Stimulated activated CD4-positive, alpha-beta T cell treated with anti-CD3 and anti-CD28 coated beads, TNF-alpha, amount 100 ng/mL, for 4 hours (primary cell): ENCODE measurements at regions not wholly inside any gene's neighbourhood (a gene's known extent, or its start where the extent isn't known, plus 50 kb on each side); places are given as distances from the start of the nearest gene placed in this dataset.
"Not testable (repeated sequence)": the region's sequence is repeated elsewhere in the genome, so short reads cannot be mapped to it uniquely, and the experiment has no call there.

Experiments
- DNase-seq, 3 experiments: peaks; one replicate each; pipeline ENCODE4 v3.0.0-alpha.2; 2020; ENCODE audit warnings: low read depth in 3 of 3

- no peak for DNase-seq
Observed at GRCh38 chrX:122196343-122196742, 987.7 kb upstream of the GRIA3 start.

GRCh38 chrX:122203399-122203798 is 980.7 kb upstream of the GRIA3 start:
- no peak for DNase-seq

- DNase-seq: no peak
Observed at GRCh38 chrX:122218666-122219065, 965.4 kb upstream of the GRIA3 start.

GRCh38 chrX:122219226-122219625 is 964.9 kb upstream of the GRIA3 start:
- no peak for DNase-seq

- DNase-seq: no peak
Observed at GRCh38 chrX:122219735-122220134, 964.3 kb upstream of the GRIA3 start.

GRCh38 chrX:122220644-122221373 is 963.3 kb upstream of the GRIA3 start:
- DNase-seq: no peak

GRCh38 chrX:122221810-122222209 is 962.3 kb upstream of the GRIA3 start:
- not testable (repeated sequence) for DNase-seq

GRCh38 chrX:122224137-122224536 is 959.9 kb upstream of the GRIA3 start:
- DNase-seq: not testable (repeated sequence)

- no peak for DNase-seq
Observed at GRCh38 chrX:122238801-122239200, 945.3 kb upstream of the GRIA3 start.

- DNase-seq: no peak
Observed at GRCh38 chrX:122241959-122242358, 942.1 kb upstream of the GRIA3 start.

- DNase-seq: no peak
Observed at GRCh38 chrX:122244080-122244479, 940.0 kb upstream of the GRIA3 start.

GRCh38 chrX:122245175-122245574 is 938.9 kb upstream of the GRIA3 start:
- no peak for DNase-seq

GRCh38 chrX:122245943-122246342 is 938.1 kb upstream of the GRIA3 start:
- no peak for DNase-seq

GRCh38 chrX:122246937-122247336 is 937.1 kb upstream of the GRIA3 start:
- DNase-seq: no peak

- no peak for DNase-seq
Observed at GRCh38 chrX:122248681-122249080, 935.4 kb upstream of the GRIA3 start.

- DNase-seq: no peak
Observed at GRCh38 chrX:122252454-122252853, 931.6 kb upstream of the GRIA3 start.

GRCh38 chrX:122268353-122268752 is 915.7 kb upstream of the GRIA3 start:
- DNase-seq: no peak

GRCh38 chrX:122269243-122269781 is 914.8 kb upstream of the GRIA3 start:
- DNase-seq: no peak

GRCh38 chrX:122270809-122271494 is 913.1 kb upstream of the GRIA3 start:
- no peak for DNase-seq

- no peak for DNase-seq
Observed at GRCh38 chrX:122272011-122272410, 912.1 kb upstream of the GRIA3 start.

GRCh38 chrX:122279746-122280145 is 904.3 kb upstream of the GRIA3 start:
- DNase-seq: no peak

- DNase-seq: not testable (repeated sequence)
Observed at GRCh38 chrX:122299822-122300221, 884.3 kb upstream of the GRIA3 start.

GRCh38 chrX:122301491-122301890 is 882.6 kb upstream of the GRIA3 start:
- no peak for DNase-seq
